Stimulated activated CD8-positive, alpha-beta memory T cell treated with anti-CD3 and anti-CD28 coated beads, Interleukin-15, amount 100 ng/mL, for 48 hours (primary cell): ENCODE measurements at regions not wholly inside any gene's neighbourhood (a gene's known extent, or its start where the extent isn't known, plus 50 kb on each side); places are given as distances from the start of the nearest gene placed in this dataset.
"Not testable (repeated sequence)": the region's sequence is repeated elsewhere in the genome, so short reads cannot be mapped to it uniquely, and the experiment has no call there.

ENCODE experiments used
- DNase-seq, 2 donors: peaks; one replicate each; pipeline ENCODE4 v3.0.0-alpha.2; 2020; ENCODE audit warnings: low read depth in 2 of 2

- DNase-seq, result no peak
Measured at GRCh38 chr4:36590343-36590742, 308.9 kb downstream of the DTHD1 start.

DNA sequence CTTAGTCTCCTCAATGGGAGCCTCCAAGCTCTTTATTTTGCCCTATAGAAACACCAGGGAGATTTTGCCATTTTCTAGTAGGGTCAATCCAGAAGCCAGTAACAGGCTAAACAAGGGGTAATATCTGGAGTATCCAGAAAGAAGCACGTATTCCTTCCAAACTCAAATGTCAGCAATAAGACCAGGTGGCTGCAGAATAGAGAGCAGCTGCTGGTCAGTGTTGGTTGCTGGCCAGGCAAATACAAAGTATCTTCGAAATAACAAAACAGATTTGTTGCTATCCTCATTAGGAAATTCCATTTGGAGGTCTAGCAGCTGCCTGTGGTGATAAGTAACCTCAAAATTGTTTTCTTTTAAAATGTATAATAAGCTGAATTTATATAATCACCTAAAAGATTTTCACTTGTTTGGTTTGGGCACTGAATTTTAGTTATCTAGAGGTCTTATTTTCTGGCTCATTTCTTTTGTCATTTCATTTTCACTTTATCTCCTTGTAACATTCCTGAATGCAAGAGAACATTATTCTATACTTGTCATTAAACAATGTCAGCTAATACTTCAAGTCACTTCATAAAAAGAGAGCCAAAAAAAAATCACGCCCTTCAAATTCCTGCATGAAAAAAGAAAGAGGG is 320.6 kb downstream of the DTHD1 start:
- DNase-seq, result no peak

GRCh38 chr4:36609661-36610060 is 328.2 kb downstream of the DTHD1 start:
- no peak for DNase-seq

DNA sequence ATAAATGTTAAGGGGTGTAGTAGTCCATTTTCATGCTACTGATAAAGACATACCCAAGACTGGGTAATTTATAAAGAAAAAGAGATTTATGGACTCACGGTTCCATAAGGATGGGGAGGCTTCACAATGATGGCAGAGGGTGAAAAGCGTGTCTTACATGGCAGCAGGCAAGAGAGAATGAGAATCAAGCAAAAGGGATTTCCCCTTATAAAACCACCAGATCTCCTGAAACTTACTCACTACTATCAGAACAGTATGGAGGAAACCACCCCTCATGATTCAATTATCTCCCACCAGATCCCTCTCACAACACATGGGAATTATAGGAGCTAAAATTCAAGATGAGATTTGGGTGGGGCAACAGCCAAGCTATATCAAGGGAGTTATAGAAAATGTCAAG is 329.2 kb downstream of the DTHD1 start:
- no peak for DNase-seq

- not testable (repeated sequence) for DNase-seq
Measured at GRCh38 chr4:36613142-36613541, 331.7 kb downstream of the DTHD1 start.

DNA sequence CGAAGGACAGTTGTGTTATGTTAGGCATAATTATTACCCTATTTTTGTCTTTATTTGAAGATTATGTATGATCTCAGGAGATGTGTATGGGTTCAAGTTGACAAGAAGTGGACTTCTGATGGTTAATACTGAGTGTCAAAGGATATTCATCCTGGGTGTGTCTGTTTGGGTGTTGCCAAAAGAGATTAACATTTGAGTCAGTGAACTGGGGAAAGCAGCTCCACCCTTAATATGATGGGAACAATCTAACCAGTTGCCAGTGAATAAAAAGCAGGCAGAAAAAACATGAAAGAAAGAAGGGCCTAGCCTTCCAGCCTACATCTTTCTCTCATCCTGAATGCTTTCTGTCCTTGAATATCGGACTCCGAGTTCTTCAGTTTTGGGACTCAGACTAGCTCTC is 332.6 kb downstream of the DTHD1 start:
- no peak for DNase-seq

- no peak for DNase-seq
Measured at GRCh38 chr4:36618102-36618501, 336.7 kb downstream of the DTHD1 start.

DNA sequence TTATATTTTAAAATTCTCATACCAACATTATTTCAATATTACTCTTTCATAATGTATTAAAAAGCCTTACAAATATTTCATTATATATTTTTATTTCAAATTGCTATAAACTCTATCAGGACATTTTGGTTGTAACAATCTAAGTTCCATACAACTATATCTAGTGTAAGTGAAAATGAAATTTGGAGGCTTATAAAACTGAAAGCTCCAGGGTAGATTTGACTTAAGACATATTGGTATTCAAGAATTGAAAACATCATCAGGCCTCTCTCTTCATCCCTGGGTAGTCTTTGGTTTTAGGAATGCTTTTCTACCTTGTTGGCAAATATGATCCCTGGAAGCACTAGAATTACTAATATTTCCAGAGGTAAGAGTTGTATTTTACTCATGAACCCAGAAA is 342.6 kb downstream of the DTHD1 start:
- DNase-seq, result no peak

- DNase-seq, result no peak
Measured at GRCh38 chr4:36638273-36638811, 356.9 kb downstream of the DTHD1 start.

DNA sequence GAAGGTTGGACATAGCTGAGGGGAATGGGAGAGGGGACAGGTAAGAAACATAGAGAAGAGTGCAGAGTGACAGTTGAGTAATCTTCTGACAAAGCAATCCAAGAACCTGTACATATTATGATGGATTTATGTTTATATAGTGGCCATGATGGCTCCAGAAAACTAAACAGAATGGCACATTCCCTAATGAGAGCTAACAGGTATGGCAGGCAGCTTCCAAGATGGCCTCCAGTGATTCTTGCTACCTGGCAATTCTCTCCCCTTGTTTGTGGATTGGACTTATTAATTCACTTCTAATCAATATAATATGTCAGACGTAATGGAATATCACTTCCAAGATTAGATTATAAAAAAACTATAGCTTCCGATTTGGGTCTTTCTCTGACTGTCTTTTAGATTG is 359.5 kb downstream of the DTHD1 start:
- no peak for DNase-seq

DNA sequence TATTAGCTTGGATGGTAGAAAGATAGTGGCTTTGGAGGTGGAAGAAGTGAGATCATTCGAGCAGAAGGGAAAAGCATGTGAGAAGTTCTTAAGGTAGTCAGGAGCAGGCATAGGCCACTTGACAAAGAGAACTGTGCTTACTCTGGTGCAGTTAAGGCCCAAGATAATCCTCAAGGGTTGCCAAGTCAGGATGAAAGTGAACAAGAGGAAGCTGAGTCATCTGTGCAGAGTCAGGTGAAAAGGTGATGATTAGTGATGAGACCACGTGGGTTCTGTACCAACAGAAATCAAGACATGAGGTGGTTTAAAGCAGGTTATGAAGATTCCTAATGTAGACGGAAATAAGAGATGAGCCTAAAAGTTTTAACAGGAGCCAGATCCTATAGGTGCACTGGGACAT is 369.8 kb downstream of the DTHD1 start:
- DNase-seq, result no peak

GRCh38 chr4:36652857-36653256 is 371.4 kb downstream of the DTHD1 start:
- DNase-seq, result no peak

DNA sequence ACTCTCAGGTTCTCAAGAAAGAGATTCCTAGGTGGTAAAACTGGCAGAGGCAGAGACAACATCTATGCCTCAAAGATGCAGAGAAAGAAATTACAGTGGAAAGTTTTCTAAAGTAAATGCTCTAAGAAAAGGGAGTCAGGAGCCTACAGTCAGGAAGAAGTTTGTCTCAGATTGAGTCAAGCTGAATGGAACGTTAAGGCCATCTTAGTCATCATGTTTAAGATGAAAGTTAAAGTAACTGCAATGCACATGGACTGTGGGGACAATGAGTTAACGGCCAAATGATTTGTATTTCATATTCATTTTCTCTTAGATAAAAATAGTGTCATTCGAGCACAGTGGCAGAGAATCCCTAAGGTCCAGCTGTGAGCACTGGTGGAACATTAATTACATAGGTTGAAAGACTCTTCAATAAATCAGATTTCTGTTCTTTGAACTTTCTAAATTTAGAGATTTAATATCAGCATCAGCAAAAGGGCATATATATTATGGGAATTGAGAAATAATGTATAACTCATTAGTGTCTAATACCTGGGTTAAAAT is 384.6 kb downstream of the DTHD1 start:
- DNase-seq, result no peak

GRCh38 chr4:36675436-36675835 is 394.0 kb downstream of the DTHD1 start:
- DNase-seq, result no peak

DNA sequence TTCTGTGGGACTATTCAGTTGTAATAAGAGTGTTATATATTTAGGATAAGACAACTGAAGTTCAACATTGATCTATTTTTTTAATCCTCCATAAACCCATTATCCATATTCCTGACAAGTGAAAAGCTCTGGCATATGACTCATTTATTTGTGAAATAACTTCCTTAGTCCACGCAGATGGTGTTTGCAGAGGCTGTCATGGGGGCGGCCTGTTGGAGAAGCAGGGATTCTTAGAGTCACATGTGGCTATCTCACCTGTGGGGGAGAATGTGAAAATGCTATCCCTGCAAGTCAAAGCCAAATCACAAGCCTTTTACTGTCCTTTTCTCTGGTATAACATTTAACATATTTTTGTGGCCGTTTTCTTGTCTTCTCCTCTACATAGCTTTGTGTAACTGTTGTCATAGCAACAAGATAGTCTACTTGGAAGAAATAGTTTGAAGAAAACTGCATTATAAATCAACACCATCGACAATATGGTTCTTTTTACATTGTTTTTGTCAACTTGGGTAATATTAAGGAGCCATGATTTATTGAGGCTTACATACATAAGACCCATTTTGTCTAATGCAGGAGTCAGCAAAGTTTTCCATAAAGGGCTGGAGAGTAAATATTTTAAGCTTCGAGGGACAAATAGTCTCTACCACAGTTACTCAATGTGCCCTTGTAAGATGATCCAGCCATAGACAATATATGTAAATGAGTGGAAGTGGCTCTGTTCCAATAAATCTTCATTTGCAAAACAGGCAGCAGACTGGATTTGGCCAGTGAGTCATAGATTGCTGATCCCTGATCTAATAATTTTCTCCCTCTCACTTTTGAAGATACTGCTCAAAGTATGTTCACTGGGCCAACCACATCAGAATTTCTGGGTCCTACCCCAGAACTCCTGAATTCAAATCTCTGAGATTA is 395.0 kb downstream of the DTHD1 start:
- no peak for DNase-seq

- no peak for DNase-seq
Measured at GRCh38 chr4:36677112-36677511, 395.7 kb downstream of the DTHD1 start.

- DNase-seq, result no peak
Measured at GRCh38 chr4:36677874-36678273, 396.5 kb downstream of the DTHD1 start.

GRCh38 chr4:36687681-36688080 is 406.3 kb downstream of the DTHD1 start:
- DNase-seq, result no peak

- no peak for DNase-seq
Measured at GRCh38 chr4:36692586-36692985, 411.2 kb downstream of the DTHD1 start.

- DNase-seq, result no peak
Measured at GRCh38 chr4:36702245-36702644, 420.8 kb downstream of the DTHD1 start.

DNA sequence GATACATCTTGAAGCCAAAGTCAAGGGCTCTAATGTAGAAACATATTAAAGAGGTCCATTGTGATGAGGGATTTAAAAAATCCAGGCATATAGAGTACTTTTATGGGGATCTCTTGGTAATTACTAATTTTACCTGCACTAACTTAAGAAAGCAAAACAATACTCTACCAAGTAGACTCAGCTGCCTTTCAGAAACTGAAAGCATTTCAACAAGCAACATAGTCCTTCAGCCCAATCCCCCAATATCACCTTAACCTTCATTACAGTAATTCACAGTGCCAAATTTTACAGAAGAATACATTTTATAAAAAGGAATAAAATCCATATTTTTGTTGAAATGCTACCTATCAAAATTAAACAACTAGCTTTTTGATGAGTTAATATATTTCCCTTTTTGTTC is 422.9 kb downstream of the DTHD1 start:
- DNase-seq, result no peak

GRCh38 chr4:36709991-36710390 is 428.6 kb downstream of the DTHD1 start:
- no peak for DNase-seq

DNA sequence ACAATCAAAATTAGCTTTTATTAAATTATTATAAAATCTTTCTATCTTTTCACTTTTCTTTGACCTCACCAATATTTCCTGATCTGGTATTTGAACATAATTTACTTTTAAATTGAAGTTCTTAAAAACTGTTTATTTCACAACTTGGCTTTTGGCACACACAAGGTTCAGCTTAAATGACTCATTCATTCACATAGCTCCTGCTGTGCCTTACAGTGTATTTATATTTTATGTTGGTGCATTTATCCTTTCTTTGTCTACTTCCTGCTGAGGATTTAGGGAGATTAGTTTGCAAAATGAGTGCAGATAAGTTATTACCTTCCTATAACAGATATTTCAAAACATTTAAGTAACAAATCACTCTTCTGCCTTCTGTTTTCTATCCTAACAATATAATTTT is 430.6 kb downstream of the DTHD1 start:
- no peak for DNase-seq
